GM13976 (cell line): ENCODE measurements at regions not wholly inside any gene's neighbourhood (a gene's known extent, or its start where the extent isn't known, plus 50 kb on each side); places are given as distances from the start of the nearest gene placed in this dataset.

Source experiments
- DNase-seq: peaks from one replicate; pipeline ENCODE4 v3.0.0; 2012; ENCODE audit warnings: low spot score
- in situ Hi-C: fragments of 300-500 bp; cut with MboI; formaldehyde crosslinking; loops from one replicate; pipeline ENCODE4 v1.12.0; 2022; ENCODE audit warnings: low sequenced_read_pairs, mixed read lengths, inconsistent platforms; ENCODE audit not compliant: unreplicated experiment
- TF ChIP-seq, protein P1 (sequence below): IDR thresholded peaks from 2 replicates; pipeline ENCODE4 v1.5.1; 2012; ENCODE audit warnings: borderline replicate concordance, mild to moderate bottlenecking; ENCODE audit not compliant: insufficient read depth; ENCODE audit errors: extremely low read depth, missing control alignments, control extremely low read depth

DNA sequence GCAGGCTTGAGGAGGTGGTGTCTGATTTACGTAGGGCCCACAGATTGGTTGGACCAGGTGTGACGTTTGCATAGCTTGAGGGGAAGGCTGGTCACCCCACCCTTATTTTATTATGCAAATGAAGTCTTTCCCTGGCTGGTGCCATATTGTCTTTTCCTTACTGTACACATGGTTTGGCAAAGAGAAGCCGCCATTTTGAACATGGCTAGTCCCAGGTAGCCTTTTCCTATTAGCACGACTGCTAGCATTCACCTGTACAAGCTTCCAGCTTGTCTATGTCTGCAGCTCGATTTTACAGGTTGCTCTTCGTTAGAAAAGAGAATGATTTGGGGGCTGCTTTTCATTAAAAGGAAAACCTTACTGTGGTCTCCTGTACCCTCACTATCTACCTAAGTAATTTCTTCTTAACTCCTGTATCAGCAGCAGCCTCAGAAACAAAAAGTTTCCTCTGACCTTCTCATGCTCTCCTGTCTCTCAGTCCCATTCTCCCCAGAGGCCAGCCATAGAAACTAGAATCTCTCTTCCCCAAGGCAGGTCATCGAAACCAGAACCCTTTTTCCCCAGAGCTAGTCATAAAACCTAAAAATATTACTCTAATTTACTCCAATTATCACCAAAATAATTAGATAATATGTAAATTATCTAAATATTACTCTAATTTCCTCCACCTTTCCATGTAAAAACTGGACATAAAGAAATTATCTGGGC lies 151.8 kb downstream of the B3GNT2 start:
- TF ChIP-seq, protein P1, sequence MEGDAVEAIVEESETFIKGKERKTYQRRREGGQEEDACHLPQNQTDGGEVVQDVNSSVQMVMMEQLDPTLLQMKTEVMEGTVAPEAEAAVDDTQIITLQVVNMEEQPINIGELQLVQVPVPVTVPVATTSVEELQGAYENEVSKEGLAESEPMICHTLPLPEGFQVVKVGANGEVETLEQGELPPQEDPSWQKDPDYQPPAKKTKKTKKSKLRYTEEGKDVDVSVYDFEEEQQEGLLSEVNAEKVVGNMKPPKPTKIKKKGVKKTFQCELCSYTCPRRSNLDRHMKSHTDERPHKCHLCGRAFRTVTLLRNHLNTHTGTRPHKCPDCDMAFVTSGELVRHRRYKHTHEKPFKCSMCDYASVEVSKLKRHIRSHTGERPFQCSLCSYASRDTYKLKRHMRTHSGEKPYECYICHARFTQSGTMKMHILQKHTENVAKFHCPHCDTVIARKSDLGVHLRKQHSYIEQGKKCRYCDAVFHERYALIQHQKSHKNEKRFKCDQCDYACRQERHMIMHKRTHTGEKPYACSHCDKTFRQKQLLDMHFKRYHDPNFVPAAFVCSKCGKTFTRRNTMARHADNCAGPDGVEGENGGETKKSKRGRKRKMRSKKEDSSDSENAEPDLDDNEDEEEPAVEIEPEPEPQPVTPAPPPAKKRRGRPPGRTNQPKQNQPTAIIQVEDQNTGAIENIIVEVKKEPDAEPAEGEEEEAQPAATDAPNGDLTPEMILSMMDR: no peak
- in situ Hi-C loops: no loop called here
- no peak for DNase-seq

DNA sequence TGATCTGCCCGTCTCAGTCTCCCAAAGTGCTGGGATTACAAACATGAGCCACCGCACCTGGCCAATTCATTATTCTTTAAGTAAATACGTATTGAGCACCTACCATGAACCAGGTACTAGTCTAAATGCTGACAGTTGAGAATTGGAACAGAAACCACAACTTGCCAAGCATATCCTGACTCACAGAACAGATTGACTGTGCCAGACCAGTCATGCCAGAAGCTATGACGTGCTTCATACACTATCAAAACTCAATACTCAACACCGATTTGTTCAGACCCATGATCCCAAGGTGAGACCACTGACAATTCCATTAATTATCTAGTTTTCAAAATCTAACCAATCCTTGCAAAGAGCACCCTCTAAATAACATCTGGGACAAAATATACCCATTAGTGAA lies 148.6 kb downstream of the B3GNT2 start:
- in situ Hi-C loops: no loop called here
- TF ChIP-seq, protein P1: no peak
- no peak for DNase-seq

DNA sequence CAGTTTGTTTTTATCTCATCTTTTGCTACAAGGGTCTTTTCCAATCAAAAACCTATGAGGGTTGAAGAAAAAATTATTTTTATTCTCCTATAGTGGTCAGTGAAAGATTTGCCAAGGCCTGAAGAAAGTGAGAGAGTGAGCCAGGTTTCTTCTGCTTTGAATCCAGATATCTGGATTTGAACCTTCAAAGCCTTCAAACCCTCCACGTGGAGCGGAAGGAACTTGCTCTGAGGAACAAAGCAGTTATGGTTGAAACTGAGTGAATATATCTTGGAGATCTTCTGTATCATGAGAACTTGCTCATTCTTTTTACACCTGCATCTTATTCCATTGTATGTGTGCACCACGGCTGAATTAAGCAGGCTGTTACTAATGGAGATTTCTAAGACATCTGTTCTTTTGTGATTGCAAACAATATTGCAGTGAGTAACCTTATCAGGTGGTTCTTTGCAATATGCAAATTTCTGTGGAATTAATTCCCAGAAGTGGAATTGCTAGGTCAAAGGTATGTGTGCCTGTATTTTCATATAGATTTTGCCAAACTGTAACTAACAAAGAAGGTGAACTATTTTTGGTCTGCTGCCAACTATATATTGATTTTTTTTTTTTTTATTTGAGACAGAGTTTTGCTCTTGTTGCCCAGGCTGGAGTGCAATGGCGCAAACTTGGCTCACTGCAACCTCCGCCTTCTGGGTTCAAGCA lies 147.9 kb downstream of the B3GNT2 start:
- TF ChIP-seq, protein P1: no peak
- in situ Hi-C loops: no loop called here
- DNase-seq: no peak

DNA sequence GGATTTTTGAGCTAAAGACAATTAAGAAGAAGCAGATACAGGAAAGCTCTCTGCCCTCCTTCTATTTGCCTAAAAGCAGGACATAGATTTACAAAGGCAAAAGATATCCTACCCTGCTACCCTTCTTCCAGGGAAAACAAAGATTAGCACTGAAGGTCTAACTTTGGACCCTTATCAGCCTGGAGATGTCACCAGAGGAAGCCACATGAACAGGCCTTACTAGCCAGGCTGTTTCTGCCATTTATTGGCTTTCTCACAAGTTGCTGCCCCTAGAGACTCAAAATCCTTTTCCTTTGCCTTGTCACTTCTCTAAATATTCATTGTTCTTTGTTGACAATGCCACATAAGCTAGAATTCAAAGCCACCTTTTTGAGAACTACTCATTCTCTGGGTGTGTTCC lies 147.3 kb downstream of the B3GNT2 start:
- TF ChIP-seq, protein P1: no peak
- no peak for DNase-seq
- in situ Hi-C loops: no loop called here

DNA sequence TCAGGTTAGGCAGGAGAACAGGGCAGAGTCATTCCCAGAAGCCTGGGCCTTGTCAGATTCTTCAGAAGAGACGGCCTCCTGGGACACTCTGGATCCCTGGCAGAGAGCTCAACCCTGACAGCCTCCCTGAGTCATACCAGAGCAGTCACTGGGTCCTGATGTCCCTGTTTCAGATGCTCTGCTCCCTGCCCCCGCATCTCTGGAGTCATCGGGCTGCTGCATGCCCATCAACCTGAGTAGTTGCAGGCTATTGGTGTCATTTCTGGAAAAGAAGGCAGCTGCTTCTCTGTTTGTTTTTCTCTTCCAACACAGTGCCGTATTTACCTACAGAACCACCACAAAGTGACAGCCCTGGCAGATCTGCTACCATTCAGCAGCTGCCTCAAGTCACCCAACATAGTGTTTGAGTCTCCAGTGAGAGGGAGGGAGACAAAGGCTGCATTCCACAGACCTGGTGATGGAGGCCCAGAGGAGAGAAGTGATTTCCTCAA lies 145.1 kb downstream of the B3GNT2 start:
- TF ChIP-seq, protein P1: no peak
- DNase-seq: peak; percentile 19
- in situ Hi-C loops: no loop called here

DNA sequence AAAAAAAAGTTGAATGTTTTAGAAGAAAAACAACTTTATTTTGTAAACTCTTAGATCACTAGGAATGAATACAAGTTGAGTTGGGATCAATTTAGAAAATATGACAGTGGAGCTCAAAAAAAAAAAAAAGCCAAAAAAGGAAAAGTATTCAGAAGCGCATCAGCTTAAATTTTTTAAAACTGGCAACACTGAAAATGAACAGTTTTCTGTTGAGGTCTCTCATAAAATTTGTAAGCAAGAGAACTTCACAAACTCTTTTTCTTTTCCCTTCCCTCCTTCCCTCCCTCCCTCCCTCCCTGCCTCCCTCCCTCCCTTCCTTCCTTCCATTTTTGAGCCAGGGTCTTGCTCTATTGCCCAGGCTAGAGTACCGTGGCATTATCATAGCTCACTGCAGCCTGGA lies 143.9 kb downstream of the B3GNT2 start:
- in situ Hi-C loops: no loop called here
- no peak for DNase-seq
- TF ChIP-seq, protein P1: no peak
